Choroid plexus epithelial cell (primary cell): ENCODE measurements at regions not wholly inside any gene's neighbourhood (a gene's known extent, or its start where the extent isn't known, plus 50 kb on each side); places are given as distances from the start of the nearest gene placed in this dataset.
"Not testable (repeated sequence)": the region's sequence is repeated elsewhere in the genome, so short reads cannot be mapped to it uniquely, and the experiment has no call there.

ENCODE experiments used
- DNase-seq: peaks from one replicate; pipeline ENCODE4 v3.0.0-alpha.2; 2010; ENCODE audit warnings: low read depth
- H3K4me3 ChIP-seq: 2 replicates; pipeline ENCODE4 v1.5.1; 2011; ENCODE audit warnings: low read depth, mild to moderate bottlenecking, control low read depth, low read length, moderate library complexity
- CTCF ChIP-seq: conservative IDR thresholded peaks from 2 replicates; pipeline ENCODE4 v1.5.1; 2011; ENCODE audit warnings: low read depth, mild to moderate bottlenecking, control low read depth, inconsistent platforms, low read length, moderate library complexity

- no peak overlapping the region for H3K4me3 ChIP-seq
- no peak for TF ChIP-seq CTCF
- peak; percentile 37 for DNase-seq
Observed at GRCh38 chr4:160514126-160514525, 1411.2 kb downstream of the RAPGEF2 start.

- no peak for DNase-seq
- H3K4me3 ChIP-seq = no peak overlapping the region
- TF ChIP-seq CTCF = no peak
Observed at GRCh38 chr4:160523231-160523630, 1420.4 kb downstream of the RAPGEF2 start.

GRCh38 chr4:160537681-160538080 lies 1434.8 kb downstream of the RAPGEF2 start:
- no peak for TF ChIP-seq CTCF
- H3K4me3 ChIP-seq = no peak overlapping the region
- no peak for DNase-seq

GRCh38 chr4:160546201-160546600 lies 1443.3 kb downstream of the RAPGEF2 start:
- TF ChIP-seq CTCF = no peak
- no peak for DNase-seq
- no peak overlapping the region for H3K4me3 ChIP-seq

GRCh38 chr4:160549951-160550519 lies 1447.2 kb downstream of the RAPGEF2 start:
- not testable (repeated sequence) for H3K4me3 ChIP-seq, DNase-seq

GRCh38 chr4:160562661-160563060 lies 1459.8 kb downstream of the RAPGEF2 start:
- DNase-seq = no peak
- no peak overlapping the region for H3K4me3 ChIP-seq
- no peak for TF ChIP-seq CTCF

GRCh38 chr4:160563552-160564282 lies 1460.8 kb downstream of the RAPGEF2 start:
- DNase-seq = no peak
- no peak overlapping the region for H3K4me3 ChIP-seq
- no peak for TF ChIP-seq CTCF
